Stimulated activated CD4-positive, alpha-beta T cell treated with anti-CD3 and anti-CD28 coated beads, Interleukin-1b, Interleukin-23, amount 100 ng/mL, for 24 hours (primary cell): ENCODE measurements at regions not wholly inside any gene's neighbourhood (a gene's known extent, or its start where the extent isn't known, plus 50 kb on each side); places are given as distances from the start of the nearest gene placed in this dataset.

Source experiments
- DNase-seq, 4 experiments: peaks; one replicate each; pipeline ENCODE4 v3.0.0-alpha.2; 2020; ENCODE audit warnings: low read depth in 4 of 4, low spot score in 1 of 4

DNA sequence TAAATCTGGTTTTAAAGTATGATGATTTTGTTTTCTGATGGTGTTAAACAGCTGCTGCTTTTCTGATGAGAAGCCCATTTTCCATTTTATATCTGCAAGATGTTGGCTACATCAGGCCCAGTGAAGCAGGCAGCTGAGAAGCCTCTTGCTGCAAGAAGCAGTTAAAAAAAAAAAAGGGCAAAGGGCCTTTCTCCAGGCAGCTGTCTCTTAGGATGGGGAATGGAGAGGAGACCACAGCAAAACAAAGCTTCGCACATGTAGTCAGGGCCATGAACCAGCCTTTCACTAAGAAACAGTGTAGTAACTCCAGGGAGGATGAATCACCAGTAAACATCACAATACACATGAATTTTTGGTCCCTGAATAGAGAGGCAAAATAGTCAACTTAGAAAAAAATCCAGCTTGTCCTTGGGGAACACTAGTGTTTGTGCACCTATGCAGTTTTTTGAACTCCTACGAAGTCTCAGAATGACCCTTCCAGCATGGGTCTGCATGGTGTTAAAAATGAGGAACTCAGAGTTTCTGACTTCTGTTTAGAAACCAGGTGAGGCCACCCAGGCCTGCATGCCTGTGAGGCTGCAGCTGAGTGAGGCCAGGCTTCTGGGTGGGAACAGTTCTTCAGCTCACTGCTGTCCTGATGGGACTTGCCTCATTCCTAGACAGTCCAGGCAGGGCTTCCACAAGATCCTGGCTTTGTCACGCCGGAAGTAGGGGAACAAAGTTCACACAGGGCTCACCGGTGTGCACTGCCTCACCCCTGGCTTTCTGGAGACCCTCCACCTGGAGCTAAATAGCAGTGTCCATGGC is 518.7 kb downstream of the MCTP2 start:
- no peak for DNase-seq

DNA sequence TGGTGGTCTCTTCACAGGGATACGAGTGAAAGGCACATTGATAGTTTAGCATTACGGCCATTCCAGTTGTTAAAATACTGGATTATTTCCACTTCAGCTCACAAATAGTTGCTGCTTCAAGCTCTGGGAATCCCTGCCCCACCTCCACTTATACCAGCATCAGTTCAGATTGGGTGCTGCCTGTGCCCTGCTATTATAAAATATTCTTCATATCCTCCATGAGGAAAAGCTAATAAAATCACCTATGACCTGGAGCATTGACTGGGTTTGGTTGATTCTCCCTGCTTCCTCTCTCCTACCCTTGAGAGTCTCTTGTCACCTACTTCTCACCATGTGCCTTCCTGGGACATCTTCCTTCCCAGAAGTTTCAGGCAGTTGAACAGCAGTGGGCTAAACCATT is 529.0 kb downstream of the MCTP2 start:
- DNase-seq: no peak

DNA sequence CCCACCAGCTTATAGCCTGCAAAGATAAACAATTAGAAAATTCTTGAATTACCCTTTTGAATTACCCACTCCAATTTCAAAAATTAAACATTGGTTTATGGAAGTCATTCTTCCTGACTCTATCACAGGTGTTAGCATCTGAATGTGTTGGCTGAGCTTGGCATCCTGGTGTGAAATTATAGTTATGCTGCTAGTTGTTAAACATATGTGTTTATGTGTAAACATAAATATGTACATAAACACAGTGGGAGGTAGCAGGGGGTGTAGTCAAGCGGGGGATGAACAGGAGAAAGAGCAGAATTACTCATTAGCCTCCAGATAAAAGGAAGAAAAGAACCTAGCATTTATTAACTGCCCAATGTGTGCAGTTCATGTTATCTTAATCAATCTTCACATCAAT is 530.2 kb downstream of the MCTP2 start:
- no peak for DNase-seq

DNA sequence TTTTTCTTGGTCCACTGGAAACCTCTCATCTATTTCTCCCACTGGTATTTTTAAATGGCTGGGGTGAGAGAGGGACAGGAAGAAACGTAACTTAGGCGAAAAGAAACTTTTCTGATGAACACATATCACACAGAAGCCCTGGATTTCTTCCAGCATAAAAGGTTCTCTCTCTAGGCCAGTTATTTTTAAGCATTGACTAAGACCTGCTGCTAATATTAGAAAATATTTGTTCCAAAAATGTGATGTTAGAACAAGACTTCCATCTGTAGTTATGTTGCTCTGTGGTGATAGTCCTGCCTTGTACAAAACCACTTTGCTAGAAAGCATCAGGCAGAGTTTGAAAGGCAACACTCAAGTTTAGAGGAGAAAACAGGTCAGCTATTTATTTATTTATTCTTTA is 537.7 kb downstream of the MCTP2 start:
- DNase-seq: no peak

DNA sequence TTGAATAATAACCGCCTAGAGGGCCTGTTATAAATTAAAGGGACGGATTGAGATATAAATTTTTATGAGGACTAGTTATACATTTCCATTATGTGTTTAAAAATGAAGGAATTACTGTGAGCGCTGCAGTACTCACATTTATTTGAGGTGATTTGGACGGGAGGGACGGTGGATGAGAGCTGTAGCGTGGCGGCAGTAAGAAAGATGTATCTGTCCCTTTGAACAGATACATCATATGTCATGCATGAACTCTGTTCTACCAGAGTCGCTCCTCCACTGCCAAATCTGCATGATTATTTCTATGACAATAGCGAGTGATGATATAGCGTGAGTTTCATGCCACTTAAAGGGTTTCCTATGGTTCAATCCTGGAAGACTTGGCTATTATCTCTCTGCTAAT is 538.8 kb downstream of the MCTP2 start:
- no peak for DNase-seq

DNA sequence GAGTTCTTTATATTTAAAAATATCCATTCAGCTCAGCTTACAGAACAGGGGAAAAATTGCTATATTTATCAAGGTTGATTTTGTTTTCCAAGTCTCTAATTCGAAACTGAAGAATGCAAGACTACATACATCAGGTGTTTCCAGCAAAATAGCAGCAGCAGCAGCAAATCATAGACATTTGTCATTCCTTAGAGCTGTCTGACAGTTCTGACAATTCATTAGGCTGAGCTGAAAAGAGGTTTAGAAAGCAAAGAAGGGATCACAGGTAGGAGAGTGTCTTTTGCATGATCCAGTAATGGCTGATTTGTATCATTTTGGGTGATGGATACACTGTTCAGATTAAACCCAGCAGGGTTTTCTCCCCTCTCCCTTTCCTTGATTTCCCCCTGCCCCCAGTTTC is 545.7 kb downstream of the MCTP2 start:
- DNase-seq: no peak

DNA sequence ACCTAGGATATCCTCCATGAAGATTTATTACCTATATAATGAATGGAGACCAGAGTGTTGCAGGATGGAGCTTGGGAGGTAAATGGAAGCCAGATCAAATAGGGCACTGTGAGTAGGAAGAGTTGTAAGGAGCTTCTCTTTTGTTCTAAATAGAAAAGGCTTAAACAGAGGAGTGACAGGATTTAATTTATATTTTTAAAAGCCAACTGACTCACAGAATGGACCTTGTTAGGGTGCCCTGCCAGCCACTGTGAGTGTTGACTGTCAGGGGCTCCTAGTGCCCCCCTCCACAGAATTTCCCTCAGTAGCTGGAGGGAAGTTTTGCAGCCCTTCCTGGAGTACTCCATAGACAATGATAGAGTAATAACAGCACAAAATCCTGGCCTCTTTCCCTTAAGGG is 547.5 kb downstream of the MCTP2 start:
- no peak for DNase-seq

DNA sequence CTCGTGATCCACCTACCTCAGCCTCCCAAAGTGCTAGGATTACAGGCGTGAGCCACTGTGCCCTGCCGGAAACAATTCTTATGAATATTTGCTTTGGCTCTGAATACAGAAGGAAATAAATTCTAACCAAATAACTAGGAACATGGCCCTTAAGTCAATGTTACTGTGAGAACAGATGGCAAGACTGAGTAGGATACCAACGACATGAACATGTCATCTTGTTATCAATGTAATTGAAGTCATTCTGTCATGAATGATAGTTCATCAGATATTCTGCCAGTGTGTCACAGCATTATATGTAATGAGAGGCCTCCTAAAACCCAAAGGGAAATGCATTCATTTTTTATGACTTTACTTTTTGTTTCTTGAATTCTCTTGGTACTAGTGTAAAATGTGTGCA is 548.8 kb downstream of the MCTP2 start:
- DNase-seq: no peak

DNA sequence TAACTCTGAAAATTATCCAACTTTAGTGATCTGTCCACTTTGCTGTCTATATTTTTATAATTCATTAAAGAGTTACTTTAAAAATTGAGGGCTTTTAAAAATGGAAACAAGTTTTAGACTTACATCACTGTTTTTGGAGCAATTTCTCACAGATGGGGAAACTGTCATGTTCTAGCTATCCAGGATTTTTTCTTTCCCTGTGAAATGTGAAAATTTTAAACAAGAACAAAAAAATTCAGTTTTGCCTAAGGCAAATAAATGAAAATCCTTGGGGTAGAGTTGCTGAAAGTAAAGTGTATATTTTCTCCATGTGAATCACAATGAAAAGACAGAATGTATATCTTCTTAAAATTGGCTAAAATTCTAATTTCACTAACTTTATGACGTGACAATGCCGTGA is 553.7 kb downstream of the MCTP2 start:
- no peak for DNase-seq

DNA sequence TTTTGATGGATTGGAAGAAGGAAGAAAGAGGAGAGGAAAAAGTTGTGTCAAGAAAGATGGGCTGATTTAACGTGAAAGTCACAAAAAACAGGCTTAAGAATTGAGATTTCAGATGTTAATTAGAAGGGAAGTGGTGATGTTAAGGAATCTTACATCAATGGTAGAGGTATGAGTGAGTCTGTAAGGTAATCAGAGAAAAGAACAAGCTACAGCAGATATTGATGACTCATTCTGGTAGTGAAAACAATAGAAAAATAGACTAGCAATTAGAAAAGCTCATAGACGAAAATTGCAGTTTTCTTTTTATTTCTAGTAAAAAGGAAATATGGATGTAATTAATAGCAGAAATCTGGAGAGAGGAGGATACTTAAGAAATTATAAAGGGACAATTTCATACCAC is 559.6 kb downstream of the MCTP2 start:
- DNase-seq: no peak

DNA sequence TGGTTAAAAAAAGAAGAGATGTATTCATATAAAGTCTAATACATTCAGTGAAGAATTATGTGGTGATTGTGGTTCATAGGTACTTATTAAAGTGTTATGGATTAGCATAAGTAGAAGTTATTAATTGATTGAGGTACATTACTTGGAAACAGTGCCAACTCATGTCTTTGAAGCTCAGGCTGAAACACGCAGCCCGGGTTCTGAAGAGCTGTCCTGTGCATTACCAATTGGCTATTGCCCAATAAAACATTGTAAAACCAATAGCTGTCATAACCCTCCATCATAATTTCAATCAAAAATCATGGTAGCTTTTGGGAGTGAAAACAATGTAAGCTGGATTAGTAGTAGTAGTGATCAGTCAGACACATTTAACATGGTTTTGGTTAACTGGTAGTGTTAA is 560.1 kb downstream of the MCTP2 start:
- no peak for DNase-seq

DNA sequence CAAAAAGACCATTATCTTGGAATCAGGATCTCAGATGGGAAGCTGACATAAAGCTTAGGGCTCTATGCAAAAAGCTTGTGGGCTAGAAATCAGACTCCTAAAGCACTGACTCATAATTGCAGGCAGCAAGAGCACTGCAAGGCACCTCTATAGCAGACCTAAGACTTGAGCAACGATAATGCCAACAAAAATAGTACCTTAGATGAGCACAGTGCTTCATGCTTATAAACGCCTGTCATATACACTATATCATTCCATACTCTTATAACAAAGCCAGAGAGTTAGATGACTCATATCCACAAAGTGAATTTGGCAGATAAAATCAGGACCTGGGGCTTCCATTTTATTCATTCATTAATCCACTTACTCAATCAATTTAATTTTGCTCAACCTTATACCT is 560.8 kb downstream of the MCTP2 start:
- DNase-seq: no peak

DNA sequence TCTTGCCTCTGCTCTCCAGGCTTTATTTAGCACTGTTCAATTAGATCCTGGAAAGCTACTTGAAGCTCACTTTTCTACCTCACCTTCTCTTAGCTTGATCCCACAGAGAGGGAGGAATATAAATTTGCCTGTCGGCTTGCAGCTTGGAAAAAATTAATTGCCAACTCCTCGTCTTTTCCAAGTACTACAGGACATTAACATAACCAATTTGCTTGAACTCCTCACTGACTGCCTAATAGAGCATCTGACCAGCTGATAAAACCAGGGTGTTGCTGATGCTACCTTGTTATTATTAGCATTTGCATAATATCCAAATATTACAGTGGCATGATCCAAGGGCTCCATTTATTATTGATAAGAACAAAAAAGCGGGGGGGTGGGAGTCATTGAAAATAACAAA is 561.8 kb downstream of the MCTP2 start:
- DNase-seq: no peak

DNA sequence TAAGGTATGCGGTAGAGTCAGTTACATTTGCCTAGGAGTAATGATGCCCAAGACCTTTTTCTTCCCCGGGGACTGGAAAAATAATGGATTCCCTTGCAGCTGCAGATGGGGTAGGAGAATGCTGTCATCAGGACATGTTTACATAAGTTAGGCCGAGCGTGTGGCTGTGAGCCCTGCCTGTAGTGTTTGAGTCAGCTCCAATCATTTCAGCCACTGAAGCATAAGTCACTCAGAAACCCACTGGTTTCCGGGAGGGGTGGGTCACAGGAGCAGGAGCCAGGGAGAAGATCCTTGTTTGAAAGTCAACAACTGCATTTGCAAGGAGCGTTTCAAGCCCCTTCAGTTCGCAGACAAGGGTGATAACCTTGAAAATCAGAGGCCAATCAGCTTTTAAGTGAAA is 562.3 kb downstream of the MCTP2 start:
- no peak for DNase-seq

DNA sequence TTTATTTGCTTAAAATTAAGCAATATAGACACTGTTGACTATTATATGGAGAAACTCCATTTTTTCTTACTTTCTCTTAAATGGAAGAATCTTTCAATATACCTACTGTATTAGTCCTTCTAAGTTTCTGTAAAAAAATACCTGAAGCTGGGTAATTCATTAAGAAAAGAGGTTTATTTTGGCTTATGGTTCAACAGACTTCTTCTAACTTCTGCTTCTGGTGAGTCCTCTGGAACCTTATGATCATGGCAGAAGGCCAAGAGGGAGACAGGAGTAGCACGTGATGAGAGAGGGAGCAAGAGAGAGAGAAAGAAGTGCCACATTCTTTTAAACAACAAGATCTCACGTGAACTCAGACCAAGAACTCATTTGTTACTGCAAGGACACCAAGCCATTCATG is 573.3 kb downstream of the MCTP2 start:
- no peak for DNase-seq

DNA sequence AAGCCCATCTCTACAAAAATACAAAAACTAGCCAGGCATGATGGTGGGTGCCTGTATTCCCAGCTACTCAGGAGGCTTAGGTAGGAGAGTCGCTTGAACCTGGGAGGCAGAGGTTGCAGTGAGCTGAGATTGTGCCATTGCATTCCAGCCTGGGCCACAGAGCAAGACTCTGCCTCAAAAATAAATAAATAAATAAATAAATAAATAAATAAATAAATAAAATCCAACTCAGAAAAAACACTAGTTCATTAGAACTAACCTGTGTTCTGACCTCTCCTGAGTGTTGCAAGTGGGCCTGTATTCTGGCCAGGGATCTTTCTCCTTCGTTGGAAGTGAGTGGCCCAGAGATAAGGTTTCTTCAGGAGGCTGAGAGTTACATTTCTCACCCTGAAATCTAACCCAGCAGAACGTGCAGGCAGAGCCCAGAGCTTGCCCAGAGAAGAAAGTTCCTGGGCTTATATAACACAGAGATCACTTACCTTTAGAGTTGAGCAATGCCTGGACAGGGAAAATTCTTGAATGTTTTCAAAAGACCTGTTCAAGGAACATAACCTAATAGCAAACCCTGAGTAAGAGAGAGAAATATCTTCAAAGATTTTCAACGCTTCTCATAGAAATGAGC is 583.9 kb downstream of the MCTP2 start:
- no peak for DNase-seq

DNA sequence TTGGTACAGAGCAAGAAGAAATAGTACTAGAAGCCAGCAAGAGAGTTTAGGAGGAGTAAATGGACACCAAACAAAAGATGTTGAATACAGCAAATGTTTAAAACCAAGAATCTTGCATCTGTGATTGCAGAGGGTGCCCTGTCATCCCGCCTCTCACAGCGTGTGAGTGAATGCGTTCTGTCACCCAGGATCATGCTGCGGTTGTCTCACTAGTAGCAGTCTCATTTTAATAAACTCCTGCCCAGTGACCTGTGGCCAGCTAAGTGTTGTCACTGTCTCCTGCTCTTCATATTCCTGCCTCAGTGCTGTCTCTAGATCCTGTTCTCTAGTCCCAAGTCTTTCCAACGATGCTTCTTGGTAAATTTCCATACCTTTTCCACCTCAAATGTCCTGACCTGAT is 584.6 kb downstream of the MCTP2 start:
- no peak for DNase-seq

DNA sequence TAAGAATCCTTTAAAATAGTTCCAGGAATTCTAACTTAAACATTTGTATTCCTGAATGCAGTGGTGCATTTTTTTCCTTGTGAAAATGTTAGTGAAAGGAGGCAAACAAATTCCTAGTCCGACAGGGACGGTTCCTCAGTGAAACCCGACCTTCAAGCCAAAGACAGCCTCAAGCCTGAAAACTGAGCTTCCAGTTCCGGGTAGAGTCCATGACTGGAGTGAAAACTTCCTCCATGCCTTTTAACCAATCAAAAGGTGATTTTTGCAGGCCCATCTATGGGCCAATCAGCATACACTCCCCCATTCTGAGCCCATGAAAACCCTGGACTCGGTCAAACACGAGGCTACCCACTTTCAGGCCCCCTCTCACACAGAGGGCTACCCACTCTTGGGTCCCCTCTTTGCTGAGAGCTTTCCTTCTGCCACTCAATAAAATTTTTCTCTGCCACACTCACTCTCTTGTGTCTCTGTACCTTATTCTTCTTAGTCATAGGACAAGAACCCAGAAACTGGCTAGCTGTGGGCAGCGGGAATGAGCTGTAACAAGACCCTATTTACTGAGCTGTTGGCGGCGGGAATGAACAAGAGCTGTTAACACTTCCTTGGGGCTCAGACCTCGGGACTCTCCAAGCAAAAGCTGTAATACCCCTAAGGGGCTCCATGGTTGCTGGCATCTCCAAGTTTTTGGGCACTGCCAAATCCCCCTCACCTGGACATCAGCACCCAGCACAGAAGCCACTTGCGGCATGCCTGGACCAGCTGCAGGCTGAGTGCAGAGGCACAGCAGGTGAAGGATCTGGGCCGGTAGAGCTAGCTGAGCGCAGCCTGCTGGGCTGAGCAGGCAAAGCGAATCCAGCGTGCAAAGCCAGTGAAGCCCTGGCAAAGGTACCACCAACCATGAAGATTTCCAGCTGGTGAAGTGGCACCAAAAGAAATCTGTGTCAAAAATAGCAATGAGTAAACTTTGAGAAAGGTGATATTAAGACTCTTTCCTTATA is 598.8 kb downstream of the MCTP2 start:
- no peak for DNase-seq

DNA sequence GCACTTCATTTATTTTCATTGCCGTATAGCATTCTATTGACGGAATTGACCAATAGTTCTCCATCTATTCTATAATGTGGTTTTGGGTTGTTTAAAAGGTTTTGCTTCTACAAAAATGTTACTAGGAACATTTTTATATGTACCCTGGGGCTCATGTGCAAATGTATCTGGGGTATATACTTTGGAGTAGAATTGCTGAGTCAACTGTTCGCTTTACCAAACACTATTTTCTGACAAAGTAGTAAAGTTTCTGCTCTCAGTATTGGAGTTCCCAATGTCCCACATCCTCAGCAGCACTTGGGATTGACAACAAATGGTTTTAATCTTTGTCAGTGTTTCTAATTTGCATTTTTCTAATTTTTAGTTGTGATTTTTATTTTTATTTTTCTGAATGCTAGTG is 602.6 kb downstream of the MCTP2 start:
- DNase-seq: no peak

DNA sequence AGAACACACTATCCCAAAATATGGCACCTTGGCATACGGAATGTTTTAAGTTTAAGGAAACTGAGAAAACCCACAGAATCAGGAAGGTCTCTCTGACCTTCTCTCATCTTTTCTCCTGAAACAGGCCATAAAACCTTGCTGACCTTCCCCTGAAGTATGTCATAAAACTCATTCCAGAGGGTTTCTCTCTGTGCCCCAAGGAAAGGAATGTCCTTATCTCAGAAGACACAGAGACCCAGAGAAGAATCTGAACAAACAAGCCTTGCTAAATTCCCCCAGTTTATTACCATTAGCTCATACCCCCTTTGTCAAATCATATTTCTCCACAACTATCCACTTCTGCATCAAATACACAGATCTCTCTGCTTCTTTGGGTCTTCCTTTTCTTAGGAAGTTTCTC is 603.1 kb downstream of the MCTP2 start:
- no peak for DNase-seq

DNA sequence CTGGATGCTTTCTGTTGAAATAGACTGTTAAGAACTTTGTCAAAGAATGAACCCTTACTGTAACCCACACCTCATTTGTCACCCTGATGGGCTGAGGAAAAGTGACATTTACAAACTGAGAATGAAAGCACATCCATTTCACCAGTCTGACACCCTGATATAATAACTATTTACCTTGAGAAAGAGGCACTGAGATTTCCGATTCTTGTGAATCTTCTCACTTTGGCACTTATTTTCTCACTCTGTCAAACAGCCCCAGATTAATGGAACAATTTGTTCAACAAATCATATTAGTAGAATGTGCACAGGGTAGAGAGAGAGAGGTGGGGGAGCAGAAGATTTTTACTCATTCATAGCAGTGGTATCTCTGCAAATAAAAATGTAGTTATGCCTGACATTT is 606.9 kb downstream of the MCTP2 start:
- no peak for DNase-seq
